ENCODE measurements at regions not wholly inside any gene's neighbourhood (a gene's known extent, or its start where the extent isn't known, plus 50 kb on each side); places are given as distances from the start of the nearest gene placed in this dataset.
A peak's percentile ranks its signal among the peaks of the same experiment; 100 is the strongest.
"Not testable (repeated sequence)": the region's sequence is repeated elsewhere in the genome, so short reads cannot be mapped to it uniquely, and the experiment has no call there.

- no peak for DNase-seq (ENCODE audit: low read depth, low spot score)
Observed at GRCh38 chr19:27975419-27976005, 1237.4 kb downstream of the UQCRFS1 start.

GRCh38 chr19:27974082-27974513 is 1238.9 kb downstream of the UQCRFS1 start:
- DNase-seq (ENCODE audit: low read depth, low spot score) = no peak

GRCh38 chr19:27972291-27973040 is 1240.5 kb downstream of the UQCRFS1 start:
- DNase-seq (ENCODE audit: low read depth, low spot score) = no peak

- no peak for DNase-seq (ENCODE audit: low read depth, low spot score)
Observed at GRCh38 chr19:27971869-27972268, 1241.1 kb downstream of the UQCRFS1 start.

DNA sequence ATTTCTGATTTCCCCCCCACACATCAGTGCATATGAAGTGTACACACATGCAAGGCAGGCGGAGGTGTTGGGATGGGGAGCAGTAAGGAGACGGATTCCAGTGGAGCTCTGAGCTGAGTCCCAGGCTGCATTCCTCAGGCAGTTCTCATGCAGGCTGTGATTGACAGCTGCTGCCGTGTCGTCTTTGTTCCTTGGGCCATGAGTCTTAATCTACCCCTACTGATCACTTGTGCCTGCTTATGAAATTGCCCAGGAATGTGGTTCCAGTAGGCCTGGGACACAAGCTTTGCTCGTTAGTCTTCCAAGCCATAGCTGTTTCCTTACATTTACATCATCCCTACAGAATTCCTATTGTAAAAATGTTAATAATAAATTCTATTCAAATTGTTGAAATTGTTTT is 1241.9 kb downstream of the UQCRFS1 start:
- DNase-seq (ENCODE audit: low read depth, low spot score) = peak; percentile 28

GRCh38 chr19:27966390-27966816 is 1246.5 kb downstream of the UQCRFS1 start:
- no peak for DNase-seq (ENCODE audit: low read depth, low spot score)

- no peak for DNase-seq (ENCODE audit: low read depth, low spot score)
Observed at GRCh38 chr19:27964185-27964584, 1248.8 kb downstream of the UQCRFS1 start.

DNA sequence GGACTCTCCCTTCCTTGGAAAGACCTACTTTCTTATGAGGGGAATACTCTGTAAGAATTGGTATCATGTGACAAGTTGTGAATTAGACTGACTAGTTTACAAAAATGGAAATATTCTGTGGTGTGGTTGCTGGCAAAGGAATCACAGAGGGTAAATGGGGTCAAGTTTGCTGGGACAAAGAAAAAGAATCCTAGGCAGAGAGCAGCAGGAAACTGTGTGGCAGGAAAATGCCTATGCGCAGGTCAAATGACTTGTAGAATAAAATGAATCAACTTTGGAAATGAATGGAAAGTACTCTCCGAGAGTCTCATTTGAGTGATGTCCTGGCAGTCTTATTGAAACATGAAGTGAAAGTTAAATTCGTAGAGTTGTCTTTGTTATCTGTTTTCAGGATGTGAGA is 1250.7 kb downstream of the UQCRFS1 start:
- no peak for DNase-seq (ENCODE audit: low read depth, low spot score)

- no peak for DNase-seq (ENCODE audit: low read depth, low spot score)
Observed at GRCh38 chr19:27955485-27956480, 1257.2 kb downstream of the UQCRFS1 start.

DNA sequence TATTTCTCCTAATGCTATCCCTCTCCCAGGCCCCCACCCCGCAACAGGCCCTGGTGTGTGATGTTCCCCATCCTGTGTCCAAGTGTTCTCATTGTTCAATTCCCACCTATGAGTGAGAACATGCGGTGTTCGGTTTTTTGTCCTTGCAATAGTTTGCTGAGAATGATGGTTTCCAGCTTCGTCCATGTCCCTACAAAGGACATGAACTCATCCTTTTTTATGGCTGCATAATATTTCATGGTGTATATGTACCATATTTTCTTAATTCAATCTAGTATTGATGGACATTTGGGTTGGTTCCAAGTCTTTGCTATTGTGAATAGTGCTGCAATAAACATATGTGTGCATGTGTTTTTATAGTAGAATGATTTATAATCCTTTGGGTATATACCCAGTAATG is 1270.3 kb downstream of the UQCRFS1 start:
- DNase-seq (ENCODE audit: low read depth, low spot score) = not testable (repeated sequence)

DNA sequence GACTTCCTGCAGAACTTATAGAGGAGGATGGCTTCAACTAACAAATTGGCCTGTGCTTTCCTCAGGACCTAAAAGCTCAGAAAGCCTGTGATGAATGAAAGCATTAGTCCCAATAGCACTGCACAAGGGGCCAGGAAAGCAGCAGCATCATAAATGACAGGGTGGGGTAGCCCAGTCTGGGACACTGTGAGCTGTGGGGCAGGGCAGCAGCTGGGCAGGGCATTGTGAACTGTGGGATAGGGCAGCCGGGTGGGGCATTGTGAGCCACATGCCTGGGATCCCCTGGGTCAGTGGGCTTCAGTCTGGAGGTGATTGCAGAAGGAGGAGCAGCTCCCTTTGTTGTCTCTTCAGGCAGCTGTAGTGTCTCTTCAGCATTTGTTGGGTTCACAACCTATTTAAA is 1276.8 kb downstream of the UQCRFS1 start:
- DNase-seq (ENCODE audit: low read depth, low spot score) = no peak

DNA sequence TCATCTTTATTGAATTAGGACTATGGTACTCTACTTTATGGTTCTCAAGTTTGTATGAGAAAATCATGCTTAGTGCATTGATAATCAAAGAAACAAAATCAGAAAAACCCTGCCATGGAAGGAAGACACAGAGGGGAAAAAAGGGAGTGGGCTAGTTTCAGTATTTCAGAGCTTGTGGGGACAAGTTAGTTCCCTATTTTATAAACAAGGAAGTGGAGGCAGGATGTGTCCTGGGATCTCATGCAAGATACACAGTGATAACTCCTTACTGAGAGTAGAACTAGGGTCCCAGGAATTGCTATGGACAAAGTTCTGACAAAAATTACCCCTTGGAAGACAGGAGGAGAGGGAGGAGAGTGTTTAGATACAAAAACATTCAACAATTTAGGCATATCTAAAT is 1277.3 kb downstream of the UQCRFS1 start:
- no peak for DNase-seq (ENCODE audit: low read depth, low spot score)

- no peak for DNase-seq (ENCODE audit: low read depth, low spot score)
Observed at GRCh38 chr19:27929399-27929798, 1283.6 kb downstream of the UQCRFS1 start.

GRCh38 chr19:27925202-27925601 is 1287.7 kb downstream of the UQCRFS1 start:
- no peak for DNase-seq (ENCODE audit: low read depth, low spot score)

GRCh38 chr19:27922970-27923369 is 1290.0 kb downstream of the UQCRFS1 start:
- no peak for DNase-seq (ENCODE audit: low read depth, low spot score)

- DNase-seq (ENCODE audit: low read depth, low spot score) = no peak
Observed at GRCh38 chr19:27920774-27921173, 1292.2 kb downstream of the UQCRFS1 start.

- DNase-seq (ENCODE audit: low read depth, low spot score) = no peak
Observed at GRCh38 chr19:27918818-27919217, 1294.1 kb downstream of the UQCRFS1 start.

DNA sequence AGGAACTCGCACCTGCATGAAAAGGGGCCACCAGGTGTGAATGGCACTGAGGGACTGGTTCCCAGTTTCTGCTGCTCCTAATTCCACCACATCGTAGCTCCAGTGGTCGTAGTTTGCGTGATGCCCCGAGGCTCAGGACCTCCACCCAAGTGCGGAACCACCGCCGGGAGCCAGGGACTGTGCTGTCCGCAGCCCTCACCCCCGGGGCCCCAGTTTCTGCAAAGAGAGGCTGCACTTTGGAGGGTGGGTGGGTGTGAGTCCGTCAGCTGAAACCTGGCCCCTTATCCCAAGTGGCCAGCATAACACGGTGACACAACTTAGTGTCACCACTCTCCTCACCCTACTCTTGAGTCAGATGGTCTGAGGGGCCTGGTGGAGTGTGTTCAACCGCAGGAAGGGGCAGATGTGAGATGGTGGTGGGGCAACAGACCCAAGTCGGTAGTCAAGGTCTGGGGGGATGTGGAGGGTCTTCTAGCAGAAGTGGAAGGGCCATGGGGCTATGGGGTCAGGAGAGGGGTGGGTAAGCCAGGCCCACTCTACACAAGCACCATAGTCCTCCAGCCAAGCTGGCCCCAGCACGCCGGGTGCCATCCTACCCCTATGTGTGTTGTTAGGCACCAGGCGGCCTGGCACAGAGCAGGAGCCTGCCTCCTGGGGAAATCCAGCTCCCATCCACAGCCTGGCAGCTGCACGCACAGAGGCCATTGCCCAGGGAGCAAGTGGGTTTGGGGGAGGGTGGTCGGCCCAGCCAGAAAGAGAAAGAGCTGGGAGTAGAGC is 1301.6 kb downstream of the UQCRFS1 start:
- DNase-seq (ENCODE audit: low read depth, low spot score) = no peak

DNA sequence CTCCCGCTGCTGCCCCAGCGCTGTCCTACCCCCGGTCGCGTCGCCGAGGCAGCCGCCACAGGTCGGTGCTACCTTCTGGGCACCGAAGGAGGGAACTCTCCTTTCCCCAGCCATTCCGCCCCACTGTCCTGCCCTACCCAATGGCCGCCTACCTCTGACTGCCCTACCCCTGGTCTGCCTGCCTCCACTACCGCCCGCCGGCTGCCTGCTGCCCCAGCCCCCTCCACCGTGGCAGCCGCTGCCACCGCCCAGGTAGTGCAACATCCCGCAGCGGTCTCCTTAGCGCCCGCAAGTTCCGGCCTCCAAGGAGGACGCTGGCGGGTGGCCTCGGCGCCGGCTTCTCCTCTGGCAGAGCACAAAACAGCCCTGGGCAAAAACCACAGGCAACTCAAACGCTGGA is 1303.1 kb downstream of the UQCRFS1 start:
- no peak for DNase-seq (ENCODE audit: low read depth, low spot score)

GRCh38 chr19:27909185-27909840 is 1303.6 kb downstream of the UQCRFS1 start:
- DNase-seq (ENCODE audit: low read depth, low spot score) = no peak

DNA sequence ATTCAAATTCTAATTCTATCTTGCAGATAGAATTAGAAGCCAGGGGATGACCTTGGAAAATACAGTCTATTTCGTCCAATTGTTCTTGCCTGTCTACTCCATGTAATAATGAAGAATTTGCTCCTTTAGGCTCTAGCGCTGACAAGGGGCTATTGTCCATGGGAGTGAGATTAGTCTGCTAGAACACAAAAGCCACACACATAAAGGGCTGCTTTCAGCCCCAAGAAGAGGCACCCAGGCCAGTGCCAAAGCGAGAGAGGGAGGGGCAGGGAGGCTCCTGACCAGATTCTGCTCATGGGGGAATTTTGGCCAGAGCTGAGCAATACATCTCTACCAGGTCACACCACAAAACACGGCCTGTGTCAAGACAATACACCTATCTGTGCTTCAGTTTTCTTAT is 1306.9 kb downstream of the UQCRFS1 start:
- DNase-seq (ENCODE audit: low read depth, low spot score) = no peak

All from iPS DF 19.7 (cell line).